HEK293 (cell line): ENCODE measurements at regions not wholly inside any gene's neighbourhood (a gene's known extent, or its start where the extent isn't known, plus 50 kb on each side); places are given as distances from the start of the nearest gene placed in this dataset.

ENCODE experiments used
- GLI2 ChIP-seq: fragments of 450-650 bp; formaldehyde crosslinking; IDR thresholded peaks from 2 replicates; pipeline ENCODE4; 2017; ENCODE audit warnings: missing biosample characterization, missing genetic modification characterization, low read depth, borderline replicate concordance
- KLF1 ChIP-seq: fragments of 450-650 bp; formaldehyde crosslinking; IDR thresholded peaks from 2 replicates; pipeline ENCODE4 v1.5.1; 2016; ENCODE audit warnings: missing biosample characterization, missing genetic modification characterization
- REST ChIP-seq: fragments of 450-650 bp; formaldehyde crosslinking; IDR thresholded peaks from 2 replicates; pipeline ENCODE4 v1.5.1; 2016; ENCODE audit warnings: missing biosample characterization, missing genetic modification characterization
- SETDB1 ChIP-seq: IDR thresholded peaks from one replicate; pipeline ENCODE4 v1.6.1; 2017; ENCODE audit warnings: mild to moderate bottlenecking, low read length, moderate library complexity, mixed read lengths; ENCODE audit not compliant: insufficient read length
- SP2 ChIP-seq: fragments of 450-650 bp; formaldehyde crosslinking; IDR thresholded peaks from 2 replicates; pipeline ENCODE4 v1.5.1; 2016; ENCODE audit warnings: missing biosample characterization, missing genetic modification characterization
- ZEB2 ChIP-seq: fragments of 450-650 bp; formaldehyde crosslinking; IDR thresholded peaks from 2 replicates; pipeline ENCODE4 v1.5.1; 2016; ENCODE audit warnings: missing biosample characterization, missing genetic modification characterization
- ZNF121 ChIP-seq: fragments of 450-650 bp; formaldehyde crosslinking; IDR thresholded peaks from 2 replicates; pipeline ENCODE4 v1.5.1; 2016; ENCODE audit warnings: missing biosample characterization, missing genetic modification characterization
- ZNF138 ChIP-seq: fragments of 450-650 bp; formaldehyde crosslinking; IDR thresholded peaks from 2 replicates; pipeline ENCODE4 v1.5.1; 2016; ENCODE audit warnings: missing biosample characterization, missing genetic modification characterization, borderline replicate concordance
- ZNF239 ChIP-seq: fragments of 450-650 bp; formaldehyde crosslinking; IDR thresholded peaks from 2 replicates; pipeline ENCODE4 v1.5.1; 2016; ENCODE audit warnings: missing biosample characterization, missing genetic modification characterization
- ZNF580 ChIP-seq: fragments of 450-650 bp; formaldehyde crosslinking; IDR thresholded peaks from 2 replicates; pipeline ENCODE4 v1.5.1; 2016; ENCODE audit warnings: missing biosample characterization, missing genetic modification characterization
- ZNF623 ChIP-seq: fragments of 450-650 bp; formaldehyde crosslinking; IDR thresholded peaks from 2 replicates; pipeline ENCODE4 v1.5.1; 2016; ENCODE audit warnings: missing biosample characterization, missing genetic modification characterization
- ZNF658 ChIP-seq: fragments of 450-650 bp; formaldehyde crosslinking; IDR thresholded peaks from 2 replicates; pipeline ENCODE4; 2016; ENCODE audit warnings: missing biosample characterization, missing genetic modification characterization
- TF ChIP-seq, protein P1 (sequence below): fragments of 450-650 bp; formaldehyde crosslinking; IDR thresholded peaks from 2 replicates; pipeline ENCODE4 v1.5.1; 2016; ENCODE audit warnings: missing biosample characterization, missing genetic modification characterization
- TF ChIP-seq, protein P2 (sequence below): fragments of 450-650 bp; formaldehyde crosslinking; IDR thresholded peaks from 2 replicates; pipeline ENCODE4 v1.5.1; 2016; ENCODE audit warnings: missing biosample characterization, missing genetic modification characterization, low read depth

- no peak for TF ChIP-seq ZNF121 (tag by site-specific recombination)
- no peak for TF ChIP-seq ZEB2 (tag by site-specific recombination)
- TF ChIP-seq, protein P1, sequence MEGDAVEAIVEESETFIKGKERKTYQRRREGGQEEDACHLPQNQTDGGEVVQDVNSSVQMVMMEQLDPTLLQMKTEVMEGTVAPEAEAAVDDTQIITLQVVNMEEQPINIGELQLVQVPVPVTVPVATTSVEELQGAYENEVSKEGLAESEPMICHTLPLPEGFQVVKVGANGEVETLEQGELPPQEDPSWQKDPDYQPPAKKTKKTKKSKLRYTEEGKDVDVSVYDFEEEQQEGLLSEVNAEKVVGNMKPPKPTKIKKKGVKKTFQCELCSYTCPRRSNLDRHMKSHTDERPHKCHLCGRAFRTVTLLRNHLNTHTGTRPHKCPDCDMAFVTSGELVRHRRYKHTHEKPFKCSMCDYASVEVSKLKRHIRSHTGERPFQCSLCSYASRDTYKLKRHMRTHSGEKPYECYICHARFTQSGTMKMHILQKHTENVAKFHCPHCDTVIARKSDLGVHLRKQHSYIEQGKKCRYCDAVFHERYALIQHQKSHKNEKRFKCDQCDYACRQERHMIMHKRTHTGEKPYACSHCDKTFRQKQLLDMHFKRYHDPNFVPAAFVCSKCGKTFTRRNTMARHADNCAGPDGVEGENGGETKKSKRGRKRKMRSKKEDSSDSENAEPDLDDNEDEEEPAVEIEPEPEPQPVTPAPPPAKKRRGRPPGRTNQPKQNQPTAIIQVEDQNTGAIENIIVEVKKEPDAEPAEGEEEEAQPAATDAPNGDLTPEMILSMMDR (tag by site-specific recombination): no peak
- no peak for TF ChIP-seq ZNF623 (tag by site-specific recombination)
- no peak for TF ChIP-seq ZNF239 (tag by site-specific recombination)
- TF ChIP-seq ZNF658 (tag by site-specific recombination): no peak
- TF ChIP-seq, protein P2, sequence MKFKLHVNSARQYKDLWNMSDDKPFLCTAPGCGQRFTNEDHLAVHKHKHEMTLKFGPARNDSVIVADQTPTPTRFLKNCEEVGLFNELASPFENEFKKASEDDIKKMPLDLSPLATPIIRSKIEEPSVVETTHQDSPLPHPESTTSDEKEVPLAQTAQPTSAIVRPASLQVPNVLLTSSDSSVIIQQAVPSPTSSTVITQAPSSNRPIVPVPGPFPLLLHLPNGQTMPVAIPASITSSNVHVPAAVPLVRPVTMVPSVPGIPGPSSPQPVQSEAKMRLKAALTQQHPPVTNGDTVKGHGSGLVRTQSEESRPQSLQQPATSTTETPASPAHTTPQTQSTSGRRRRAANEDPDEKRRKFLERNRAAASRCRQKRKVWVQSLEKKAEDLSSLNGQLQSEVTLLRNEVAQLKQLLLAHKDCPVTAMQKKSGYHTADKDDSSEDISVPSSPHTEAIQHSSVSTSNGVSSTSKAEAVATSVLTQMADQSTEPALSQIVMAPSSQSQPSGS (tag by site-specific recombination): no peak
- no peak for TF ChIP-seq REST (tag by site-specific recombination)
- TF ChIP-seq SP2: no peak
- TF ChIP-seq SETDB1: no peak
- no peak for TF ChIP-seq GLI2 (tag by site-specific recombination)
- TF ChIP-seq ZNF580 (tag by site-specific recombination): no peak
- no peak for TF ChIP-seq ZNF138
- TF ChIP-seq KLF1 (tag by site-specific recombination): no peak
These were observed 351.0 kb downstream of the ANKRD7 start for GRCh38 chr7:118575393-118575948.
